ENCODE measurements at regions not wholly inside any gene's neighbourhood (a gene's known extent, or its start where the extent isn't known, plus 50 kb on each side); places are given as distances from the start of the nearest gene placed in this dataset.

DNA sequence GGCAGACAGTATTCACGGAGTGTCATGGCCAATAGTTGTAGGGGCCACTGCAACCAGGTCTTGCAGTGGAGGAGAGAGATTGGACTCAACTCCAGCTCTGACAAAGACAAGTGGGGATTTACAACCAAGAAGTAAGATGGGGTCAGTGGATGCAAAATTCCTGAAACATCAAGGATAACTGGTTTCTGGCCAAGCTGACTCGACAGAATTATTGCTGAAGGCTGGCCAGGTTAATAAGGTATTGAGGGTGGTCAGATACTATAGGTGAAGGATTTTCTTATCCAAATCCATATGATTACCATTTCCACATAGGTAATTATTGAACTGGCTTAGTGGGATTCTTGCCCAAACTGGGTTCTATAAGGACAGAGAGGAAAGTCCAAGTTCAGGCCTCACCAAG lies 64.9 kb upstream of the FOXG1 start:
- TF ChIP-seq, protein P1, sequence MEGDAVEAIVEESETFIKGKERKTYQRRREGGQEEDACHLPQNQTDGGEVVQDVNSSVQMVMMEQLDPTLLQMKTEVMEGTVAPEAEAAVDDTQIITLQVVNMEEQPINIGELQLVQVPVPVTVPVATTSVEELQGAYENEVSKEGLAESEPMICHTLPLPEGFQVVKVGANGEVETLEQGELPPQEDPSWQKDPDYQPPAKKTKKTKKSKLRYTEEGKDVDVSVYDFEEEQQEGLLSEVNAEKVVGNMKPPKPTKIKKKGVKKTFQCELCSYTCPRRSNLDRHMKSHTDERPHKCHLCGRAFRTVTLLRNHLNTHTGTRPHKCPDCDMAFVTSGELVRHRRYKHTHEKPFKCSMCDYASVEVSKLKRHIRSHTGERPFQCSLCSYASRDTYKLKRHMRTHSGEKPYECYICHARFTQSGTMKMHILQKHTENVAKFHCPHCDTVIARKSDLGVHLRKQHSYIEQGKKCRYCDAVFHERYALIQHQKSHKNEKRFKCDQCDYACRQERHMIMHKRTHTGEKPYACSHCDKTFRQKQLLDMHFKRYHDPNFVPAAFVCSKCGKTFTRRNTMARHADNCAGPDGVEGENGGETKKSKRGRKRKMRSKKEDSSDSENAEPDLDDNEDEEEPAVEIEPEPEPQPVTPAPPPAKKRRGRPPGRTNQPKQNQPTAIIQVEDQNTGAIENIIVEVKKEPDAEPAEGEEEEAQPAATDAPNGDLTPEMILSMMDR (IDR thresholded peaks at IDR 0.05; ENCODE audit: borderline replicate concordance, insufficient read depth, low read depth, low read length), result no peak
- H3K4me3 ChIP-seq (ENCODE audit: low read depth, low read length), result no peak overlapping the region

DNA sequence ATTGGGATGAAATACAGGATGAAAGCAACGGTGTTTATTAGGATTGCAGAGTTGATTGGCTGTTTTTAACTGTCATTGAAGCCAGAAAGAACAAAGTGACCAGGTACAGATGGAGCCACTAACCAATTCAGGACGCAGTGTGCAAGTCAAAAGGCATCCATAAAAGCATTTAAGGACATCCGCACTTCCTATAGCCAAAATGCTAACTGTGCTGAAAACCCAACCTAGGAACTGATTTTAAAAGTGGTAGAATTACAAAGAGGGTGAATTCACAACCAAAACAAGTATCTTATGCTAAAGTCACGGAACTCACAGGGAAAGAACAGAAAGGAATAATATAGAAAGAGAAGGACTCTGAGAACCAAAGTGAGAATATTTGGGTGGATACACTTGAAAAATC lies 63.1 kb upstream of the FOXG1 start:
- TF ChIP-seq, protein P1 (IDR thresholded peaks at IDR 0.05; ENCODE audit: borderline replicate concordance, insufficient read depth, low read depth, low read length), result no peak

GRCh38 chr14:28704153-28704552 lies 62.4 kb upstream of the FOXG1 start:
- TF ChIP-seq, protein P1 (IDR thresholded peaks at IDR 0.05; ENCODE audit: borderline replicate concordance, insufficient read depth, low read depth, low read length), result no peak
- no peak overlapping the region for H3K4me3 ChIP-seq (ENCODE audit: low read depth, low read length)

More for the DNA sequence above, 63.1 kb upstream of the FOXG1 start:
- H3K4me3 ChIP-seq (ENCODE audit: low read depth, low read length), result no peak overlapping the region

- no peak overlapping the region for H3K4me3 ChIP-seq (ENCODE audit: low read depth, low read length)
- TF ChIP-seq, protein P1 (IDR thresholded peaks at IDR 0.05; ENCODE audit: borderline replicate concordance, insufficient read depth, low read depth, low read length), result no peak
Observed at GRCh38 chr14:28707814-28708213, 58.8 kb upstream of the FOXG1 start.

DNA sequence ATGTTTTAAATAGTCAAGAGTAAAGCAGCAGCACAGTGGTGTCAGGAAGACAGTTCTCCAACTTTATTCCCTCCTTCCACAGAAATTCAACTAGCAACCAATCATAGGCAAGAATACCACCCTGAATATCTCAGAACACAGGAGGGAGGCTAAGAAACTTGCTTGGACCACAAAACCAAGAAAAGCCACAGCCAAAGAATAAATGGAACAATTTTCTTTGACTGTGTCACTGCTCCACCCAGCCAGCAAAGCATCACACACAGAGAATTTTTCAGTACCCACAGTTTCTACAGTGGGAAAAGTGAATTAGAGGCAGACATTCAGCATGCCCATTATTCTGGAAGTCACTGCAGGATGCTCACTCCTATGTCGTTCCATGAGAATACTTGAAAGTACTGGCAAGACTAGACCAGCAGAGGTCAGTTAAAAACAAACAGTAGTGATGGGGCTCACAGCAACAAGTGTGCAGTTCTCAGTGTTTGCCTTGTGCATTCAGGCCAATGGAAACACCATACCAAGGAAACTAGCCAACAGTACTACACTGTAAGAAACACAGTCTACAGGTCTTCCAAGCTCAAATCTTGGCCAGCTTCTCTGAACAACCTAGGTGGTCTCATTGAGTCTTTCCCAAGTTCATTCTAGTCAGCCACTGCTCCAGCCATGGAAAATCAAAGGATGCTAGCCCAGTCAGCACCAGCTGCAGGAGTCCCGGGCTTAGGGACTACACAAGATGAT lies 56.8 kb upstream of the FOXG1 start:
- H3K4me3 ChIP-seq (ENCODE audit: low read depth, low read length), result no peak overlapping the region
- TF ChIP-seq, protein P1 (IDR thresholded peaks at IDR 0.05; ENCODE audit: borderline replicate concordance, insufficient read depth, low read depth, low read length), result no peak

Data from GM12875 (cell line).